Endothelial cell of umbilical vein (primary cell): ENCODE measurements at regions not wholly inside any gene's neighbourhood (a gene's known extent, or its start where the extent isn't known, plus 50 kb on each side); places are given as distances from the start of the nearest gene placed in this dataset.

Experiments used
- BruUV-seq: library from RNA; stranded (reverse); fragments of 400-500 nt; replicated peaks from 2 replicates; lab custom pipeline; 2021; lab: Mats Ljungman, UMichigan
- CTCF ChIA-PET: fragments of 300-600, 350-600 bp; sonication (Branson Sonifier 250); formaldehyde crosslinking; loops from one replicate; lab custom pipeline; 2021; ENCODE audit warnings: antibody characterized with exemption, inconsistent platforms; lab: Charles Lee
- POLR2A ChIA-PET: fragments of 300-600, 350-600 bp; sonication (Branson Sonifier 250); formaldehyde crosslinking; loops from one replicate; lab custom pipeline; 2021; ENCODE audit warnings: antibody characterized with exemption, inconsistent platforms; lab: Charles Lee
- DNase-seq: peaks from one replicate; pipeline ENCODE4 v3.0.0-alpha.2; 2011; ENCODE audit warnings: low read depth, low spot score
- FAIRE-seq: peaks from 2 replicates; lab custom pipeline; 2011; peaks lifted over from hg19 to GRCh38; lab: Jason Lieb, UNC
- H2AFZ ChIP-seq: 2 replicates; pipeline ENCODE4 v1.6.0; 2012; ENCODE audit warnings: low read depth, low read length, control low read depth, inconsistent platforms
- H3K27ac ChIP-seq: 2 replicates; pipeline ENCODE4 v1.5.1; 2011; ENCODE audit warnings: low read depth, mild to moderate bottlenecking, control low read depth, low read length, moderate library complexity; ENCODE audit not compliant: insufficient read depth
- H3K27me3 ChIP-seq, 2 experiments: 2 replicates each; pipeline versions ENCODE4 v1.6.0 to v1.6.1; 2011; ENCODE audit warnings: low read length in 2 of 2, mixed read lengths in 1 of 2; ENCODE audit not compliant: control insufficient read depth in 2 of 2, insufficient read depth in 2 of 2
- H3K36me3 ChIP-seq, 2 experiments: 2 replicates in 1 of 2; 3 replicates in 1 of 2; pipeline ENCODE4 v1.5.1; 2011; ENCODE audit warnings: low read length in 2 of 2, mild to moderate bottlenecking in 1 of 2, moderate library complexity in 1 of 2; ENCODE audit not compliant: control insufficient read depth in 2 of 2, insufficient read depth in 2 of 2; ENCODE audit errors: extremely low read depth in 1 of 2
- H3K4me1 ChIP-seq: 3 replicates; pipeline ENCODE4 v1.5.1; 2011; ENCODE audit warnings: mild to moderate bottlenecking, low read length; ENCODE audit not compliant: control insufficient read depth, insufficient read depth; ENCODE audit errors: extremely low read depth
- H3K4me2 ChIP-seq: 2 replicates; pipeline ENCODE4 v1.6.1; 2011; ENCODE audit warnings: low read length, control low read depth, mixed read lengths; ENCODE audit not compliant: insufficient read depth
- H3K4me3 ChIP-seq, 3 experiments: fragments of 200-600 bp in 1 of 3; sonication (generic), shearing (Covaris generic) in 1 of 3; replicated peaks in 1 of 3; 2 replicates each; pipeline ENCODE4 v1.5.1; 2011 to 2016; ENCODE audit warnings: control low read depth in 3 of 3, low read length in 3 of 3, mild to moderate bottlenecking in 2 of 3, inconsistent platforms in 1 of 3, low read depth in 1 of 3, moderate library complexity in 1 of 3; ENCODE audit not compliant: insufficient read depth in 1 of 3
- H3K79me2 ChIP-seq: 2 replicates; pipeline ENCODE4 v1.6.0; 2012; ENCODE audit warnings: low read length, inconsistent platforms; ENCODE audit not compliant: control insufficient read depth, insufficient read depth
- H3K9ac ChIP-seq: replicated peaks from 2 replicates; pipeline ENCODE3; 2011; ENCODE audit warnings: low read length, control low read depth; ENCODE audit not compliant: insufficient read depth; ENCODE audit errors: extremely low read depth
- H3K9me1 ChIP-seq: replicated peaks from 3 replicates; pipeline ENCODE4 v1.6.0; 2011; ENCODE audit warnings: mild to moderate bottlenecking, low read length; ENCODE audit not compliant: control insufficient read depth, insufficient read depth; ENCODE audit errors: extremely low read depth
- H3K9me3 ChIP-seq: replicated peaks from 2 replicates; pipeline ENCODE4 v1.5.1; 2012; ENCODE audit warnings: low read length, inconsistent platforms; ENCODE audit not compliant: control insufficient read depth, insufficient read depth
- H4K20me1 ChIP-seq: replicated peaks from 2 replicates; pipeline ENCODE3; 2011; ENCODE audit warnings: mild to moderate bottlenecking, low read length; ENCODE audit not compliant: control insufficient read depth, insufficient read depth; ENCODE audit errors: extremely low read depth
- CTCF ChIP-seq, 2 donors: IDR thresholded peaks; 1 replicate in 1 of 2; 2 replicates in 1 of 2; pipeline ENCODE4 v1.5.1; 2011; ENCODE audit warnings: low read length in 2 of 2, mild to moderate bottlenecking in 2 of 2, moderate library complexity in 2 of 2, control low read depth in 1 of 2, inconsistent platforms in 1 of 2, low read depth in 1 of 2; ENCODE audit not compliant: insufficient read depth in 1 of 2; ENCODE audit errors: extremely low read depth in 1 of 2
- EZH2 ChIP-seq: IDR thresholded peaks from 2 replicates; pipeline ENCODE4 v1.6.1; 2012; ENCODE audit warnings: borderline replicate concordance, low read depth, mild to moderate bottlenecking, moderate library complexity, low read length, inconsistent platforms; ENCODE audit not compliant: severe bottlenecking
- FOS ChIP-seq: IDR thresholded peaks from 2 replicates; pipeline ENCODE4 v1.6.1; 2011; ENCODE audit warnings: mild to moderate bottlenecking, low read length, moderate library complexity, borderline replicate concordance; ENCODE audit not compliant: insufficient read depth
- GATA2 ChIP-seq: IDR thresholded peaks from 2 replicates; pipeline ENCODE4 v1.7.0; 2011; ENCODE audit warnings: low read depth, mild to moderate bottlenecking, moderate library complexity, mixed read lengths, low read length; ENCODE audit not compliant: insufficient read length, insufficient read depth
- JUN ChIP-seq: IDR thresholded peaks from 2 replicates; pipeline ENCODE4 v1.6.1; 2011; ENCODE audit warnings: borderline replicate concordance, low read depth; ENCODE audit not compliant: insufficient read length, insufficient read depth
- MYC ChIP-seq: IDR thresholded peaks from one replicate; pipeline ENCODE4 v1.6.1; 2011; ENCODE audit warnings: mild to moderate bottlenecking, low read depth, low read length
- POLR2A ChIP-seq: IDR thresholded peaks from 2 replicates; pipeline ENCODE4 v1.6.1; 2012; ENCODE audit warnings: low read depth, mild to moderate bottlenecking, control low read depth, low read length
- POLR2AphosphoS5 ChIP-seq: IDR thresholded peaks from 2 replicates; pipeline ENCODE4 v1.6.1; 2012; ENCODE audit warnings: low read depth, mild to moderate bottlenecking, control low read depth, low read length, moderate library complexity; ENCODE audit not compliant: insufficient read depth
- dilution Hi-C: fragments of 300-500 bp; cut with MboI; formaldehyde crosslinking; loops from one replicate; pipeline ENCODE4 v1.15.0; 2019; ENCODE audit warnings: low sequenced_read_pairs; ENCODE audit not compliant: extremely low pct_ligation_motif_present
- intact Hi-C: fragments of 100-400 bp; cut with micrococcal nuclease; formaldehyde crosslinking; loops from one replicate; pipeline ENCODE4 v1.10.0; 2022
- TF ChIP-seq, protein P1 (sequence below): IDR thresholded peaks from 2 replicates; pipeline ENCODE4 v1.6.1; 2011; ENCODE audit not compliant: insufficient read depth, insufficient read length

- no peaks in the 10 kb centered on the region for H3K79me2 ChIP-seq
Measured at GRCh38 chr6:14281811-14282660, 164.5 kb downstream of the CD83 start.

GRCh38 chr6:14282854-14283505 is 165.4 kb downstream of the CD83 start:
- Histone ChIP-seq H3K27me3 (no peaks in the 10 kb centered on the region), H3K9ac (no peak overlapping the region), H3K4me3 (no peak overlapping the region), H2AFZ (no peak overlapping the region), H3K4me1 (no peaks in the 10 kb centered on the region), H3K27ac (no peak overlapping the region), H3K36me3 (no peaks in the 10 kb centered on the region), H3K9me1 (no peaks in the 10 kb centered on the region), H3K9me3 (peaks cover 5% of the 10 kb centered on the region), H4K20me1 (no peaks in the 10 kb centered on the region), H3K79me2 (no peaks in the 10 kb centered on the region), H3K4me2 (no peak overlapping the region)
- DNase-seq (no peak), FAIRE-seq (no peak)
- CTCF ChIA-PET, result no interaction called here
- POLR2A ChIA-PET, result no interaction called here
- intact Hi-C loops, result no loop called here
- BruUV-seq, result no TSS peak
- dilution Hi-C loops, result no loop called here
- TF ChIP-seq JUN (no peak), POLR2AphosphoS5 (no peak), GATA2 (no peak), POLR2A (no peak), CTCF (IDR thresholded peaks at IDR 0.05; ENCODE audit: extremely low read depth in 1 of 2, insufficient read depth in 1 of 2, low read depth in 1 of 2, low read length in 2 of 2) (no peak), FOS (no peak), MYC (no peak), EZH2 (no peak)
- TF ChIP-seq, protein P1, sequence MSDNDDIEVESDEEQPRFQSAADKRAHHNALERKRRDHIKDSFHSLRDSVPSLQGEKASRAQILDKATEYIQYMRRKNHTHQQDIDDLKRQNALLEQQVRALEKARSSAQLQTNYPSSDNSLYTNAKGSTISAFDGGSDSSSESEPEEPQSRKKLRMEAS, result no peak

More at GRCh38 chr6:14281811-14282660, 164.5 kb downstream of the CD83 start:
- dilution Hi-C loops (no loop called here), intact Hi-C loops (no loop called here)
- Histone ChIP-seq H3K27me3 (no peaks in the 10 kb centered on the region), H3K9me3 (peaks cover 9% of the 10 kb centered on the region), H3K4me1 (no peaks in the 10 kb centered on the region), H3K27ac (no peak overlapping the region), H3K36me3 (no peaks in the 10 kb centered on the region), H3K4me2 (no peak overlapping the region), H4K20me1 (no peaks in the 10 kb centered on the region), H3K9ac (no peak overlapping the region), H2AFZ (no peak overlapping the region), H3K4me3 (no peak overlapping the region), H3K9me1 (no peaks in the 10 kb centered on the region)
- no peak for FAIRE-seq
- no peak for TF ChIP-seq POLR2A
- DNase-seq, result no peak
- no TSS peak for BruUV-seq
- POLR2A ChIA-PET, result no interaction called here
- CTCF ChIA-PET, result no interaction called here
